GM23338 (cell line): ENCODE measurements at regions not wholly inside any gene's neighbourhood (a gene's known extent, or its start where the extent isn't known, plus 50 kb on each side); places are given as distances from the start of the nearest gene placed in this dataset.

Source experiments
- CTCF ChIP-seq, 2 experiments: fragments of 200-600 bp in 1 of 2; sonication (generic) in 1 of 2; conservative IDR thresholded peaks; 2 replicates each; pipeline versions ENCODE4 v1.5.1 to v1.6.1; 2016 to 2017; ENCODE audit warnings: antibody characterized with exemption in 2 of 2, low read depth in 2 of 2, mild to moderate bottlenecking in 2 of 2, moderate library complexity in 1 of 2
- EZH2 ChIP-seq: fragments of 200-600 bp; sonication (generic); IDR thresholded peaks from one replicate; pipeline ENCODE4 v1.8.0; 2017; ENCODE audit warnings: antibody characterized with exemption, mild to moderate bottlenecking, low read depth; ENCODE audit not compliant: unreplicated experiment

DNA sequence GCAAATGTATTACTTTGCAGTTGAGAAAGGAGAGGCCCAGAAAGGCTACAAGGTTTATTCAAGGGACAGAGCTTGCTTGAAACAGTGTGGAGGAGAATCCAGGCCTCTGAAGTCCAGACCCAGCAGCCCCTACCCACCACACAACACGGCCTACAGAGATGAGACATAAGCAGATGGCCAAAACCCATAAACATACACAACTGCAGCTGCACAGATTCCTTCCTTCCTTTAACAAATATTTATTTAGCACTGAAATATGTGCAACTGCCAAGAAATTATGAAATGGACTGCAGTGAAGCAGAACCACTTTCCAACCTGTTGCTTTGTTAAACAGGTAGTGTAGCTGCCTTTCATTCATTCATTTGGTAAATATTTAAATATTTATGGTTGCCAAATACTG, 122.3 kb downstream of the SPATA19 start:
- no peak for TF ChIP-seq CTCF (conservative IDR thresholded peaks at IDR 0.05; ENCODE audit: low read depth in 2 of 2)
- no peak for TF ChIP-seq EZH2
